HG02678 (cell line): ENCODE measurements at regions not wholly inside any gene's neighbourhood (a gene's known extent, or its start where the extent isn't known, plus 50 kb on each side); places are given as distances from the start of the nearest gene placed in this dataset.
"Not testable (repeated sequence)": the region's sequence is repeated elsewhere in the genome, so short reads cannot be mapped to it uniquely, and the experiment has no call there.

Experiments used
- ATAC-seq: cut with Tn5 transposase; IDR thresholded peaks from one replicate; pipeline ENCODE4 v1.9.1; 2021; ENCODE audit warnings: mild to moderate bottlenecking, moderate library complexity; ENCODE audit not compliant: unreplicated experiment

- no peak for ATAC-seq
Measured at GRCh38 chr5:152118676-152119470, 194.2 kb upstream of the GLRA1 start.

DNA sequence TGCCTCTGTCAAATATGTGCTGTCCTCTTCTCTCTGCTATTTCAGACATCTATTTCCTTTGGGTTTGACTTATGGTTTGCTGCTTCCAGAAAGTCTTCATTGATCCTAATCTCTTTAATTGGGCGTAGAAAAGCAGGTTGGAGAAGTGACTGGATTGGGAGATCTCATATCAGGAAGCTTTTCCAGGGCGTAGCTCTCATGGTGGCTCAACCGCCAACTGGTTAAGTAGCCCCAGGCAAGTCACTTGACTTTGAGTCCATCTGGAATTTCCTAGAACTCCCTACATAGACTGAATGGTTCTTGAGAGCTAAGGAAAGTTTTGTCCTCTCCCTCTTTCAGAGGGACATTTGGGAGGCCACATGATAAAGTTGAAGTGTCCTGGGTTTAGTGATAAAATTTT lies 192.3 kb upstream of the GLRA1 start:
- no peak for ATAC-seq

DNA sequence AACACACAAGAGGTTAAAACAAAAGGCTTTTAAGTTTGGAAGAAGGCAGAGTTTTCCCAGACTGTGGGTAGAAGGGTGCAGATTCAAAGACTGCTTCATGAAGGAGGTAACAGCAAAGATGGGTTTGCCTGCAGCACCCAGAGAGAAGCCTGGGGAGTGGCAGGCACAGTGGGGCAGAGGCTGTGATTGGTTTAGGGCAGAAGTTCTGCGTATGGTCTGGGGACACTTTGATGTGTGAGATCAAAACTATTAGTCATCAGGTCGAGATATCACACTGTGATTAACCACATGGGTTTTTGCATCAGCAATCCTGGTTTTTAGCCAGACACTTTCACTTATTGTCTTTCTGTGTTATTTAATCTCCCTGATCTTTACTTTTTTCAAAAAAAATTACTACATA lies 188.8 kb upstream of the GLRA1 start:
- no peak for ATAC-seq

- ATAC-seq = no peak
Measured at GRCh38 chr5:152107220-152107619, 182.6 kb upstream of the GLRA1 start.

DNA sequence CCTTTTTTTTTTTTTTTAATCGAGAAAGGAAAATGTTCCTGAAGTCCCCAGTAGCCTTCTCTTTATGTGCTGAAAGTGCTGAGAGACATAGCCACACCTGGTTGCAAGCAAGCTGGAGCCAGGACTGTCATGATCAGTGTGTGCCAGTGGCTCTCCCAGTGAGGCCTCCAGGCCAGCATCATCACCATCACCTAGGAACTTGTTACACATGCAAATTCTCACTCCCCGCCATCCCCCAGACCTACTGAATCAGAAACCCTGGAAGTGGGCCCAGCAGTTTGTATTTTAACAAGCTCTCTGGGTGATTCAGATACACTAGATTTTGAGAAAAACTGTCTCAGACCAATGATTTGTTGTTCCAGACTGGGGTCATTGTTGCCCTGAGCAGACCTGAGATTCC lies 181.9 kb upstream of the GLRA1 start:
- ATAC-seq = no peak

GRCh38 chr5:152105085-152105484 lies 180.4 kb upstream of the GLRA1 start:
- no peak for ATAC-seq

- ATAC-seq = no peak
Measured at GRCh38 chr5:152104211-152104610, 179.6 kb upstream of the GLRA1 start.

- not testable (repeated sequence) for ATAC-seq
Measured at GRCh38 chr5:152102908-152103307, 178.3 kb upstream of the GLRA1 start.

DNA sequence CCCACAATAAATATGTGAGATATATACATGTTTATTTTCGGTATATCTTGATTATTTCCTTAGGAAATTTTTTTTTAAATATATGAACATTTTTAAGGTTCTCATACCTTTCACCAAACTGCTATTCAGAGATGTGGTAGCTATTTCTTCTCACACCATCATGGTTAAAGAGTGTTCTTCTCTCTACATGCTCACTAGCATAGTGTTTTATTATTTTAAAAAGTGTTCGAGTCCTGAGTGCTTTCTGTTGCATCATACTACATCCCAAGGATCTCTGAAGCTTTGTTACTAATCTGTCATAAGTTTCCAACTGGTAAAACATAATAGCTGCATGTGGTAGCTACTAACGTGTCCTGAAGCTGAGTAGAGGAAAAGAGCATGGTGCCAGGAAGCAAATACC lies 177.4 kb upstream of the GLRA1 start:
- ATAC-seq = no peak

DNA sequence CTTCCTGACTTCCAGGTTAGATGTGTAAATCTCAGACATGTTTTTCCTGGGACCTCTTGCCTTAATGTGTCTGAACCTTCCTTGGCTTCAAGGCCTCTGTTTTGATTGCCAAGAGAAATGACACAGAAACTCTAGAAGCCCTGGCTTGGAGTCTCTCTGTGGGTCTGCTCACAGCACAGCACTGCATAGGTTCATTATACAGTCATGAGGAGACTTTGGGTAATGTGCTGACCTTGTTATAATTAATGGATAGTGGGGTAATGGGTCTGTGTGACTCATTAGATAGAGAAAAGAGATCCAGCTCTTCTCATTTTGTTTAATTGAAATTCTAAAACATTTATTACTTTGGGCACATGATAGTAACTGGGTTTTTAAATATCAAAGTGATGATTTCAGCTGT lies 175.8 kb upstream of the GLRA1 start:
- ATAC-seq = no peak

DNA sequence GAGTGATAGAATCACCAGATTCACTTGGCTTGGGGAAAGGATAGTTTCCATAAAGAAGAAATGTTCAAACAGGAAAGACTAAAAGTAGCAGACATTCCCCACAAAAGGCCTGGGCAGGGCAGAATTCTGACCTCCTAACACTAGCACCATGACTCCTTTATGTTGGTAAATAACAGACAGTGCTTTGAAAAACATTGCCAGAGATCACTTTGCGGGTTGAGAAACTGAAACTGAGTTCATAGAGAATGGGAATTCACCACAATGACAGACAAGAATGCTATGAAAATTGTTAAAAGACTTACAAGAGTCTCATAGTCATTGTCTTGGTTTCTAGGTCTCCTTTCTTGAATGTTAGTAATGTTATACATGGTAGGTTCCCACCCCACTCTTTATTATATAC lies 172.5 kb upstream of the GLRA1 start:
- no peak for ATAC-seq

- ATAC-seq = no peak
Measured at GRCh38 chr5:152094716-152095115, 170.1 kb upstream of the GLRA1 start.

DNA sequence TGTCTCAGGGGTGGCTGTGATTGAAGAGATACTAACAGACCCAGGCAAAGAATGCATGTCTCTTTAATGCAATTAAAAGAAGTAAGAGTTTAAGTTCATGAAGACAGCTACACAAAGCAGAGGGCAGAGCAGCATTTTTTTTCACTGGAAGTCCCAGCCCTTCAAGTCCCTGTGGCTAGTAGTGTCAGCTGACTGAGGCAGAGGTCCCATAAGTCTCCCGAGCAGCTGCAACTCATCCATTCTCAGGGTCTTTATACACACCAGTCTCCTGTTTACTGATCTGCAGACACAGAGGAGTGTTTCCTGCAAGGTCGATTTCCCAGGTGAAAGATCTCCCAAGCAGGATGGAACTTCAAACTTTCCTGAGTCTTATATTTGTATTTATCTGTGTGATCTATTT lies 169.4 kb upstream of the GLRA1 start:
- no peak for ATAC-seq

GRCh38 chr5:152092580-152092979 lies 167.9 kb upstream of the GLRA1 start:
- ATAC-seq = no peak

- no peak for ATAC-seq
Measured at GRCh38 chr5:152089644-152090043, 165.0 kb upstream of the GLRA1 start.

DNA sequence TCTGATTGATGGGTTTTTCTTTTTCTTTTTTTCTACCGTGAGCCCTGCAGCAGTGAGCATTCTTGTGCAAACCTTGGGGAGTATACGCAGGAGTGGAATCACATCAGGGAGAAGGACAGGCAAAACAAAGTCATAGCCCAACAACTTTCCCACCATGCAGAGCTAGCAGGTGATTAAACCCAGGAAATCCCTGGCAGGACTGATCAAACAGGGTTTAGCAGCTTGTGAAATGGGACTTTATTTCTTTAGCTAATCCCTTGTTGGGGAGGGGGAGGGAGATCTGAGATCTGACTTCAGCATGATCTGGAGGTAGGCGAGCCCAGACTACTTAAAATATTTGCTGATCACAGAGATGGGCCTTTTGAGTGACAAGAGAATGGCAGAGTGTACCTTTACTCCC lies 162.0 kb upstream of the GLRA1 start:
- no peak for ATAC-seq

GRCh38 chr5:152084476-152084875 lies 159.8 kb upstream of the GLRA1 start:
- no peak for ATAC-seq

- no peak for ATAC-seq
Measured at GRCh38 chr5:152083231-152083630, 158.6 kb upstream of the GLRA1 start.

DNA sequence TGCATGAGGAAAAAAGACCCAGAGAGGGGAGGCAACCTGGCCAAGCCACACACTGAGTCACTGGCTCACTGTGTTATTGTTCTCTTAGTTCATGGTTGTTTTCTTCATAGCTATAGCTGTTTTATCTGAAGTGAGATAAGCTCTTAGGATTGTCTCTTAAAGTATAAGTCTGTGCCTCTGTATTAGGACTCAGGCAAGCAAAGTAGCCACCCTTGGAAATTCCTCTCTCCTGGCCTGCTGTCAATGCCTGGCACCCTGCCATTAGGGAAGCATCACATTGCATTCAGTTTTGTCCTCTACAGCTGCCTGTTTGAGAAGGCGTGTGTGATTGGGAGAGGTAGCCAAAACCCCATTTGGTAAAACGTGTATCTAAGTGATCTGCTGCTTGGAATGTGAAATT lies 147.4 kb upstream of the GLRA1 start:
- ATAC-seq = no peak

GRCh38 chr5:152070591-152070990 lies 145.9 kb upstream of the GLRA1 start:
- ATAC-seq = no peak

- no peak for ATAC-seq
Measured at GRCh38 chr5:152066784-152067183, 142.1 kb upstream of the GLRA1 start.

DNA sequence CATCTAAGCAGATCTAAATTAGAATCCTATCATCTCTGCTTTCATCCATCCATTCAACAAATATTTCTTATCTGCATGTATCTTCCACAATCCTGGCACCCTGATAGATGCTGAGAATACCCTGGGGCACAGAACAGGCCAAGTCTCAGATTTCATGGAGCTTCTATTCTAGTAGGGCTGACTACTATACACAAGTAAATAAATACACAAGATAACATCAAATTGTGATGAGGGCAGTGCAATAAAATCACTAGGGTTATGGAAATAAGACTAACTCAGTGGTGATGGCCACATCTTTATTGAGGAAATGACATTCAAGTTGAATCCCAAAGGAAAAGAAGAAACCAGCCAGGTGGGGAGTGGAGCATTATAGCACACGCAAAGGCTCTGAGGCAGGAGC lies 138.4 kb upstream of the GLRA1 start:
- ATAC-seq = no peak

- no peak for ATAC-seq
Measured at GRCh38 chr5:152061095-152061494, 136.4 kb upstream of the GLRA1 start.
